ENCODE measurements at regions not wholly inside any gene's neighbourhood (a gene's known extent, or its start where the extent isn't known, plus 50 kb on each side); places are given as distances from the start of the nearest gene placed in this dataset.

DNA sequence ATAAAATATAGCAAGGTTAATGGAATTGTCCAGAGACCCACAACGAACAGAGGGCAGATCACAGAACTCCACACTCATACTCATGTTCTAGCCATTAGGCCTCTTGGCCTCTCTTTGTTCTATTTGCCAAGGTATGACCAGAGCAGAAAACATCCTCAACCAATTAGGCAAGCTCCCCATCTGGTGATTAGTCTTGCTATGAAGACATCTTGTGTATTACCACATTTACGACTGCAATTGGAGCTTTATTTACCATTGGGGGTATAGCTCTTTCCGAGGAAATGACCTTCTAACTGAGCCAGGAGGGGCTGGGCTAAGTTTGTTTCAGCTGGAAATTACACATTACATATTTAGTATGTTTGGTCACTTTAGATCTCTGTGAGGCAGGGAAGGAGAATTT is 593.9 kb downstream of the CD109 start:
- peak; percentile 95 for DNase-seq (ENCODE audit: low read depth, low spot score)
- Histone ChIP-seq H3K4me3 (ENCODE audit: low read depth, low read length) (no peak overlapping the region), H3K27me3 (ENCODE audit: control insufficient read depth, insufficient read depth, low read length) (no peaks in the 10 kb centered on the region), H3K9me3 (ENCODE audit: control insufficient read depth, insufficient read depth, low read length) (no peaks in the 10 kb centered on the region), H3K27ac (ENCODE audit: low read depth, low read length) (peak overlapping the region; percentile 63)
- TF ChIP-seq, protein P1, sequence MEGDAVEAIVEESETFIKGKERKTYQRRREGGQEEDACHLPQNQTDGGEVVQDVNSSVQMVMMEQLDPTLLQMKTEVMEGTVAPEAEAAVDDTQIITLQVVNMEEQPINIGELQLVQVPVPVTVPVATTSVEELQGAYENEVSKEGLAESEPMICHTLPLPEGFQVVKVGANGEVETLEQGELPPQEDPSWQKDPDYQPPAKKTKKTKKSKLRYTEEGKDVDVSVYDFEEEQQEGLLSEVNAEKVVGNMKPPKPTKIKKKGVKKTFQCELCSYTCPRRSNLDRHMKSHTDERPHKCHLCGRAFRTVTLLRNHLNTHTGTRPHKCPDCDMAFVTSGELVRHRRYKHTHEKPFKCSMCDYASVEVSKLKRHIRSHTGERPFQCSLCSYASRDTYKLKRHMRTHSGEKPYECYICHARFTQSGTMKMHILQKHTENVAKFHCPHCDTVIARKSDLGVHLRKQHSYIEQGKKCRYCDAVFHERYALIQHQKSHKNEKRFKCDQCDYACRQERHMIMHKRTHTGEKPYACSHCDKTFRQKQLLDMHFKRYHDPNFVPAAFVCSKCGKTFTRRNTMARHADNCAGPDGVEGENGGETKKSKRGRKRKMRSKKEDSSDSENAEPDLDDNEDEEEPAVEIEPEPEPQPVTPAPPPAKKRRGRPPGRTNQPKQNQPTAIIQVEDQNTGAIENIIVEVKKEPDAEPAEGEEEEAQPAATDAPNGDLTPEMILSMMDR (IDR thresholded peaks at IDR 0.05; ENCODE audit: low read depth, low read length): no peak
- CTCF ChIA-PET: interaction anchor here (0.6 to 1.2 kb wide), 2 partner anchors 916 to 919 kb away, joined by 3 read pairs; partner anchors contain the start of gene COL12A1
- POLR2A ChIA-PET: interaction anchor here (0.6 to 1.7 kb wide), 5 partner anchors 68 to 916 kb away, joined by 3 to 8 read pairs (median 4); partner anchors contain the start of gene COL12A1

- no peak overlapping the region for H3K4me3 ChIP-seq (ENCODE audit: low read depth, low read length)
- ChIA-PET POLR2A (no interaction called here), CTCF (no interaction called here)
- no peaks in the 10 kb centered on the region for H3K27me3 ChIP-seq (ENCODE audit: control insufficient read depth, insufficient read depth, low read length)
- H3K9me3 ChIP-seq (ENCODE audit: control insufficient read depth, insufficient read depth, low read length): no peaks in the 10 kb centered on the region
- TF ChIP-seq, protein P1 (IDR thresholded peaks at IDR 0.05; ENCODE audit: low read depth, low read length): no peak
- no peak overlapping the region for H3K27ac ChIP-seq (ENCODE audit: low read depth, low read length)
- DNase-seq (ENCODE audit: low read depth, low spot score): no peak
Observed at GRCh38 chr6:74287932-74288331, 591.9 kb downstream of the CD109 start.

GRCh38 chr6:74287441-74287840 is 591.4 kb downstream of the CD109 start:
- Histone ChIP-seq H3K9me3 (ENCODE audit: control insufficient read depth, insufficient read depth, low read length) (no peaks in the 10 kb centered on the region), H3K4me3 (ENCODE audit: low read depth, low read length) (no peak overlapping the region), H3K27me3 (ENCODE audit: control insufficient read depth, insufficient read depth, low read length) (no peaks in the 10 kb centered on the region), H3K27ac (ENCODE audit: low read depth, low read length) (no peak overlapping the region)
- CTCF ChIA-PET: no interaction called here
- TF ChIP-seq, protein P1 (IDR thresholded peaks at IDR 0.05; ENCODE audit: low read depth, low read length): no peak
- POLR2A ChIA-PET: no interaction called here
- DNase-seq (ENCODE audit: low read depth, low spot score): no peak

GRCh38 chr6:74284284-74284683 is 588.3 kb downstream of the CD109 start:
- H3K9me3 ChIP-seq (ENCODE audit: control insufficient read depth, insufficient read depth, low read length): no peaks in the 10 kb centered on the region
- CTCF ChIA-PET: no interaction called here
- POLR2A ChIA-PET: no interaction called here
- H3K4me3 ChIP-seq (ENCODE audit: low read depth, low read length): no peak overlapping the region
- no peaks in the 10 kb centered on the region for H3K27me3 ChIP-seq (ENCODE audit: control insufficient read depth, insufficient read depth, low read length)
- H3K27ac ChIP-seq (ENCODE audit: low read depth, low read length): no peak overlapping the region
- DNase-seq (ENCODE audit: low read depth, low spot score): no peak
- TF ChIP-seq, protein P1 (IDR thresholded peaks at IDR 0.05; ENCODE audit: low read depth, low read length): no peak

DNA sequence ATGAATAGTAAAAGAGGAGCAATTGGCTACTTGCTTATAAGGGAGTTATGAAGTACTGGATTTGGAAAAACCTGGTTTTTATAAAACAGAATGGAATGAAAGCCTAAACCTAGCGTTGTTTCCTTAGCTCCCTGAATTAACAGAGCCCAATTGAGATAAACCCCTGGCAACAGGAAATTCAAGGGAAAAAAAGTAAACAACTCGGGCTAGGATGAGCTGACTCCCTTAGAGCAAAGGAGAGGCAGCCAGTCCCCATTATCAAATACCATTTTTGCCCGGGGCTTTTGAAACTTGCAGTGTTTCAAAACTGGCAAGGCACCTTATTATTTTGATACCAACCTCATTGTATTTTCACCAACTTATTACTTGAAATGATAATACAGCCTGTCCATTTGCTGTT is 587.5 kb downstream of the CD109 start:
- no peak for DNase-seq (ENCODE audit: low read depth, low spot score)
- Histone ChIP-seq H3K9me3 (ENCODE audit: control insufficient read depth, insufficient read depth, low read length) (no peaks in the 10 kb centered on the region), H3K27me3 (ENCODE audit: control insufficient read depth, insufficient read depth, low read length) (no peaks in the 10 kb centered on the region), H3K4me3 (ENCODE audit: low read depth, low read length) (no peak overlapping the region), H3K27ac (ENCODE audit: low read depth, low read length) (no peak overlapping the region)
- ChIA-PET CTCF (interaction anchor here (0.6 kb wide), 1 partner anchor 84 kb away, joined by 4 read pairs; no protein-coding TSS in a partner anchor), POLR2A (no interaction called here)
- TF ChIP-seq, protein P1 (IDR thresholded peaks at IDR 0.05; ENCODE audit: low read depth, low read length): no peak

Measured in AG04450 (cell line).